NT2/D1 (cell line): ENCODE measurements at regions not wholly inside any gene's neighbourhood (a gene's known extent, or its start where the extent isn't known, plus 50 kb on each side); places are given as distances from the start of the nearest gene placed in this dataset.
"Not testable (repeated sequence)": the region's sequence is repeated elsewhere in the genome, so short reads cannot be mapped to it uniquely, and the experiment has no call there.

Experiments used
- DNase-seq: peaks from one replicate; pipeline ENCODE4 v3.0.0-alpha.2; 2011; ENCODE audit warnings: low read depth, low spot score
- H3K27me3 ChIP-seq: 2 replicates; pipeline ENCODE4 v1.6.0; 2011; ENCODE audit warnings: mild to moderate bottlenecking; ENCODE audit not compliant: insufficient read length, insufficient read depth
- H3K36me3 ChIP-seq: 2 replicates; pipeline ENCODE4 v1.6.1; 2011; ENCODE audit warnings: mild to moderate bottlenecking, low read length, mixed read lengths; ENCODE audit not compliant: insufficient read depth, insufficient read length
- H3K4me1 ChIP-seq: 2 replicates; pipeline ENCODE4 v1.5.1; 2011; ENCODE audit not compliant: insufficient read depth, insufficient read length
- H3K4me3 ChIP-seq: 2 replicates; pipeline ENCODE4 v1.5.1; 2011; ENCODE audit warnings: low read depth; ENCODE audit not compliant: insufficient read length
- H3K9ac ChIP-seq: 2 replicates; pipeline ENCODE4 v1.6.0; 2011; ENCODE audit warnings: low read depth; ENCODE audit not compliant: insufficient read length
- H3K9me3 ChIP-seq: 2 replicates; pipeline ENCODE4 v1.5.1; 2011; ENCODE audit warnings: mild to moderate bottlenecking, low read length; ENCODE audit not compliant: insufficient read depth
- SUZ12 ChIP-seq: IDR thresholded peaks from 2 replicates; pipeline ENCODE4 v1.6.1; 2011; ENCODE audit not compliant: insufficient read length, insufficient read depth; ENCODE audit errors: extremely low read depth
- YY1 ChIP-seq: IDR thresholded peaks from 2 replicates; pipeline ENCODE4 v1.6.1; 2011; ENCODE audit not compliant: insufficient read length, insufficient read depth
- ZNF274 ChIP-seq: IDR thresholded peaks from 2 replicates; pipeline ENCODE4 v1.6.1; 2011; ENCODE audit warnings: mild to moderate bottlenecking, low read depth, low read length

GRCh38 chr13:100773923-100774663 is 99.5 kb upstream of the TMTC4 start:
- no peak overlapping the region for H3K9ac ChIP-seq
- no peak for DNase-seq
- no peak overlapping the region for H3K4me3 ChIP-seq
- H3K36me3 ChIP-seq: no peaks in the 10 kb centered on the region
- H3K27me3 ChIP-seq: no peaks in the 10 kb centered on the region
- TF ChIP-seq ZNF274: no peak
- no peak for TF ChIP-seq SUZ12
- no peak for TF ChIP-seq YY1
- 0 out of 2 replicates have a peak, but pooled peaks cover 5% of the 10 kb centered on the region for H3K9me3 ChIP-seq
- no peaks in the 10 kb centered on the region for H3K4me1 ChIP-seq

GRCh38 chr13:100773429-100773828 is 98.8 kb upstream of the TMTC4 start:
- H3K4me1 ChIP-seq: no peaks in the 10 kb centered on the region
- H3K9ac ChIP-seq: no peak overlapping the region
- TF ChIP-seq ZNF274 (no peak), YY1 (no peak), SUZ12 (no peak)
- no peak overlapping the region for H3K4me3 ChIP-seq
- H3K27me3 ChIP-seq: no peaks in the 10 kb centered on the region
- H3K9me3 ChIP-seq: 0 out of 2 replicates have a peak, but pooled peaks cover 5% of the 10 kb centered on the region
- no peaks in the 10 kb centered on the region for H3K36me3 ChIP-seq
- DNase-seq: no peak

- H3K4me3 ChIP-seq: no peak overlapping the region
- no peak for DNase-seq
- H3K9ac ChIP-seq: no peak overlapping the region
- no peaks in the 10 kb centered on the region for H3K4me1 ChIP-seq
- no peaks in the 10 kb centered on the region for H3K27me3 ChIP-seq
- peaks cover 10% of the 10 kb centered on the region; the same call in 1 of the 2 replicates for H3K9me3 ChIP-seq
- no peak for TF ChIP-seq SUZ12
- no peak for TF ChIP-seq YY1
- TF ChIP-seq ZNF274: no peak
- H3K36me3 ChIP-seq: no peaks in the 10 kb centered on the region
Measured at GRCh38 chr13:100767192-100767591, 92.6 kb upstream of the TMTC4 start.

- not testable (repeated sequence) for H3K4me3 ChIP-seq, H3K4me1 ChIP-seq, DNase-seq, H3K9ac ChIP-seq, H3K36me3 ChIP-seq, H3K27me3 ChIP-seq
- H3K9me3 ChIP-seq: peaks cover 10% of the 10 kb centered on the region; the same call in 1 of the 2 replicates
Measured at GRCh38 chr13:100766570-100766969, 92.0 kb upstream of the TMTC4 start.

DNA sequence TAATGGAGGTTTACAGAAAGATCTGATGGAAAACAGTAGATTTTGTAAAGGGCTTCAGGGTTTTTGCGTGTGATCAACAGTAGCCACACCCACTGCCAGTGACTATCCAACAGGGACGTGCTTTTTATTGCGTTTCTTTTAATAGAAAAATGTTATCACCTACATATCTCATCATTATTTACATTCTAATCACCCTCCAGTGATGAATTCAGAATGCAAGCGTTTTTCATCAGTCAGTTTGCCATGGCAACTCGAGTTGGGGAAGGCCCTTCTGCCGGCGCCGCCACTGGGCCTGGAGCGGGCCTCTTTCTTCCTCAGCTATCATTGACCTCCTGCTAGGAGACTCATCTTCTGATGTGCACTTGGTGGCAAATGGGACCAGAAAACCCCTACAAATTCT is 90.3 kb upstream of the TMTC4 start:
- H3K4me1 ChIP-seq: no peaks in the 10 kb centered on the region
- no peak overlapping the region for H3K4me3 ChIP-seq
- peaks cover 5% of the 10 kb centered on the region; the same call in 1 of the 2 replicates for H3K9me3 ChIP-seq
- DNase-seq: no peak
- no peaks in the 10 kb centered on the region for H3K27me3 ChIP-seq
- H3K36me3 ChIP-seq: no peaks in the 10 kb centered on the region
- no peak overlapping the region for H3K9ac ChIP-seq
- TF ChIP-seq YY1 (no peak), SUZ12 (no peak), ZNF274 (no peak)

- not testable (repeated sequence) for H3K4me3 ChIP-seq, H3K9me3 ChIP-seq, H3K9ac ChIP-seq, H3K27me3 ChIP-seq, H3K4me1 ChIP-seq, H3K36me3 ChIP-seq, DNase-seq
Measured at GRCh38 chr13:100762126-100762525, 87.5 kb upstream of the TMTC4 start.

DNA sequence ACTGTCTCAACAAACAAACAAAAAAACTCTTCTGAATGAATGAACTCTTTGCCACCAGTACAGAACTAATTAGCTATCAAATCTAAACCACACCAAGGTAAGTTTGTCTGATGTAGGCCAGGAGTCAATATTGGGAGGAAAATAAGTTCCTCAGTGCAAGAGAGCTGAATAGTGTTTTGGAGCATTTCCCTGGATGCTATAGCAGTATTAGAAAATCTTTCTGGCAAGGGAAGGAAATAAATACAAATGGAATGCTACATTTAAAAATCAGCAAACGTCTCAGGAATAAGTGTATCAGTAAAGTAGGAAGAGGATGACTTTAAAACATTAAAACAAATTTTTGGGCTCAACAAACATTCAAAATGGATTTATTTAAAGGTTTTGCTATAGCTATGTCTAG is 81.3 kb upstream of the TMTC4 start:
- no peak for TF ChIP-seq SUZ12
- TF ChIP-seq ZNF274: no peak
- no peak for TF ChIP-seq YY1
- Histone ChIP-seq H3K27me3 (no peaks in the 10 kb centered on the region), H3K4me1 (no peaks in the 10 kb centered on the region), H3K4me3 (no peak overlapping the region), H3K9me3 (no peaks in the 10 kb centered on the region), H3K36me3 (no peaks in the 10 kb centered on the region), H3K9ac (no peak overlapping the region)
- DNase-seq: no peak

- no peak for TF ChIP-seq SUZ12
- no peak for TF ChIP-seq ZNF274
- TF ChIP-seq YY1: no peak
- H3K4me1 ChIP-seq: no peaks in the 10 kb centered on the region
- no peaks in the 10 kb centered on the region for H3K36me3 ChIP-seq
- no peak overlapping the region for H3K4me3 ChIP-seq
- H3K9me3 ChIP-seq: no peaks in the 10 kb centered on the region
- H3K27me3 ChIP-seq: no peaks in the 10 kb centered on the region
- no peak overlapping the region for H3K9ac ChIP-seq
- DNase-seq: no peak
Measured at GRCh38 chr13:100754459-100754858, 79.9 kb upstream of the TMTC4 start.
